HS-5 (cell line): ENCODE measurements at regions not wholly inside any gene's neighbourhood (a gene's known extent, or its start where the extent isn't known, plus 50 kb on each side); places are given as distances from the start of the nearest gene placed in this dataset.
"Not testable (repeated sequence)": the region's sequence is repeated elsewhere in the genome, so short reads cannot be mapped to it uniquely, and the experiment has no call there.

Experiments used
- DNase-seq: peaks from one replicate; pipeline ENCODE4 v3.0.0-alpha.2; 2012; ENCODE audit warnings: low read depth

- DNase-seq, result no peak
Observed at GRCh38 chr5:124549891-124550436, 196.5 kb downstream of the ZNF608 start.

DNA sequence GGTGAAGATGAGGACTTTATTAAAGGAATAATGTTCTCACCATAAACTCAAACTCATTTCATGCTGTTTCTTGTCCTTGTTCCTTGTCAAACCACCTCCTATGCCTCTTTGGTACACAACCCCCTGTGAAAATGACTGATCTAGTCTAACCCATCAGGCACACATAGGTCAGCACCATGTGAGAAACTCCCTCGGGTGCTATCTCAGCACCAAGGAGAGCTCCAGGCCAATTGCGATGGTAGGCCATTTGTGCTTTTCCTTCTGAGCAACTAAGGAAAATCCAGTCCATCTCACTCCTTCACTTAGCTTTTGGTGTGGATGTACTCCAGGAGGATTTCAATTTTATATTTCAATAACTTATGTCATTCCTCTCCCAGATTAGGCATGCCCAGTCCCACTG lies 199.8 kb downstream of the ZNF608 start:
- no peak for DNase-seq

DNA sequence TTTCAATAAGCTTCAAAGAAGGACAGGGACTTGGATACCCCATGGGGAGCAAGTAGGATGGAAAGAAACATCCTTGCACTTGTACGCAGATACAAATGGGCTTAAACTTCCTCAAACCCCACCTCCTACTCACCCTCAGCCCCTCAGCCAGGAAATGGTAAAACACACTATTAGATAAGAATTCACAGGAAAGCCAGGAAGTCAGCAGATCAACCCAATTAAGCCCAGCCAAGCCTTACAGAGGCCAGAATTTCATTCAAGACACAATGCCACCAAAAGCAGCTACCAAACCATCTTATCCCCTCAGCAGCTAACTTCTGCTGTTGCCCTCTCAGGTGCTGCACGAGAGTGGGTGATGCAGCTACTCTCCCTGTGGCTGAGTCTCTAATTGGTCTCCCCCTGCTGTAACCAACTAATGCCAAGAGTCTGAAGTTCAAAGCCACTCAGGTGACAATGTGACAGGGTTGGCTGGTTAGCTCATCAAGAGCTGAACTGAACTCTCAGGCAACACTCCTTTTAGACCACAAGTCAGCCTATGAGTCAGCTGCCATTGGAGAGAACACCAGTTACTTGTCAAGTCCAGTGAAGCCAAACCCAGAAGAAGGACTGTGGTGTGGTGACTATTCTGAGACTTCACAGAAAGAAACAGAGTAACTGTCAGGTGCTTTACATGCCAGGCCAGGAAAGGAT lies 201.9 kb downstream of the ZNF608 start:
- DNase-seq, result no peak

- DNase-seq, result no peak
Observed at GRCh38 chr5:124538931-124539330, 207.5 kb downstream of the ZNF608 start.

DNA sequence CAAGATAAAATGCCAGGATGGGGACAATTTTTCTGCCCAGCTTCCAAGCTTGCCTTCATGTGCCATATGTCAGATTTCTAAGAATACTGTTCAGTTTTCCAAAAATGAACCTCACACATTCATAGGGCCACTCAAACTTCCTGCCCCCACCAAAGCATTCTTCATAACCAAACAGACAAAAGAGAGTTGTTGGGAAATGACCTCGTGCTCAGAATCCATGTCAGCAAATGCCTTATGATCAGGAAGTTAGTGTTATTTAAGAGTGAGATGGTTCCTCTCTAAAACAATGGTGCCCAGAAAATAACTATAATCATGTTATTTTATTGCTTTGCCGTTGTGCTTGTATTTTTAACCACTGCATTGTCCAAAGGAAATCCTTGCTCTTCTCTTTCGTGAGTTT lies 208.2 kb downstream of the ZNF608 start:
- no peak for DNase-seq

GRCh38 chr5:124537522-124537921 lies 208.9 kb downstream of the ZNF608 start:
- DNase-seq, result no peak

- DNase-seq, result no peak
Observed at GRCh38 chr5:124537107-124537506, 209.3 kb downstream of the ZNF608 start.

GRCh38 chr5:124536333-124536732 lies 210.1 kb downstream of the ZNF608 start:
- no peak for DNase-seq

DNA sequence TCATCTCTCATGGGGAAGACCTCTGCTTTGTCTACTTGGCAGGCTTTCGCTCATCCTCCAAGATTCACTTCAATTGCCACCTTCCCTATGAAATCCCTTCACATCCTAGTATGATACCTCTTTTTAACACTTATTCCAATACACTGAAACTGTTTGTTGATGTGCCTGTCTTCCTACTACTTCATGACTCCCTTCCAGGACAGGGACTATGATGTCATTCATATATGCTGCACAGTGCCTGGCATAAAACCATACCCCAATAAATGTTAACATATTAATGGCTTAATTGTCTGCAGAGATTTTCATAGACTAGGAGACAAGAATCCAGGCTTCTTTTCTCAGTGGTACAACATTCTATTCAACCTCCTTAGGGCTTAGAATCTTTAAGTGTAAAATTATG lies 215.5 kb downstream of the ZNF608 start:
- DNase-seq, result no peak

- DNase-seq, result no peak
Observed at GRCh38 chr5:124528838-124529237, 217.6 kb downstream of the ZNF608 start.

GRCh38 chr5:124527220-124527991 lies 219.0 kb downstream of the ZNF608 start:
- no peak for DNase-seq

GRCh38 chr5:124526079-124526478 lies 220.4 kb downstream of the ZNF608 start:
- DNase-seq, result not testable (repeated sequence)

DNA sequence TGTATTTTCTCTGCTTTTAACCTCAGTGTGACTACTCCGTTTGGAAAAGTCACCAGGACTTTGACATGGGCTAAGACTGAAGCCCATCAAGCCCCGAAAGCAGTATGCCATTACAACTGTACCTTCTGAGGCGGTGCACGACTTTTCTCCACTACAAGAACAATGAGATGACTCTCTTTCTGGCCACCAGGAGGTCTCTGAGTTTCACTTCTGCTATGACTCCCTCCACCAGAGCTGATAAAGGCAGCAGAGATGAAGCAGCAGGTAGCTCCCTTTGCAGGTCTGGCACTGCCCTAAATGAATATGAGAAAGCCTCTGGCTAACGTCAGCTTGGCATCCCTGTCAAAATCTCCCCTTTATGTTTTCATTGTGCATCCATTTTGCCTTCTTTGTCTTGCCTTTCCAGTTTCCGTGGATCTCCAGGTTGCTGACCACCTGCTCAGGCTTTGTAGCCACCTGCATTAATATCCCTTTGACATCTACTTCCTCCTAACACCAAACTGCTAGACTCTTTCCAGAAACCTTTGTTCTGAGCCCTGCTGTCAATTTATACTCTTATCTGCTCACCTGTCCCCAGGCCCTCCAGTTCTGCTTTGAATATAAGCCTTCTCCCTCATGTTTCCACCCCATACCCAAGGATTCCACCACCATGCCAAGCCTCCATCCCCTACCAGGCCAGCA lies 221.7 kb downstream of the ZNF608 start:
- no peak for DNase-seq

DNA sequence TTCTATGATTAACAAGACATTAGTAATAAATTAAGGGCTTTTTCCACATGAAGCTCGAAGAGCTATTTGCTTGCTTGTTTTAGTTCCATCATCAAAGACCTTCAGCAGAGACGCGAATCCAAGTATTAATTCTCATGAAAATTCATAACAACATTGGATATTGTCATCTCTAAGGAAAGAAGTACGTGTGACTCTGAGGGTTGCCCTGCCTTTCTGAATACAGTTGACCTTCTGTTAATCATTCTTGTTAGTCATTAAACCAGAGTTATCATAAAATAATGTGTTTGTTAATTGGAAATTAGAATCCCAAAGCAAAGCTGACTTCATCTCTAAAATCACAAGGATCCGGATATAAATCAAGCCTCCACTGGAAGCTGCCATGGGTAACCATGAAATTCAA lies 222.5 kb downstream of the ZNF608 start:
- DNase-seq, result no peak

GRCh38 chr5:124522992-124523391 lies 223.4 kb downstream of the ZNF608 start:
- DNase-seq, result no peak

- no peak for DNase-seq
Observed at GRCh38 chr5:124521461-124522230, 224.8 kb downstream of the ZNF608 start.

GRCh38 chr5:124519396-124519795 lies 227.0 kb downstream of the ZNF608 start:
- peak; percentile 50 for DNase-seq

GRCh38 chr5:124516567-124516966 lies 229.9 kb downstream of the ZNF608 start:
- DNase-seq, result no peak

- no peak for DNase-seq
Observed at GRCh38 chr5:124515497-124516245, 230.8 kb downstream of the ZNF608 start.

GRCh38 chr5:124514956-124515355 lies 231.5 kb downstream of the ZNF608 start:
- DNase-seq, result no peak

DNA sequence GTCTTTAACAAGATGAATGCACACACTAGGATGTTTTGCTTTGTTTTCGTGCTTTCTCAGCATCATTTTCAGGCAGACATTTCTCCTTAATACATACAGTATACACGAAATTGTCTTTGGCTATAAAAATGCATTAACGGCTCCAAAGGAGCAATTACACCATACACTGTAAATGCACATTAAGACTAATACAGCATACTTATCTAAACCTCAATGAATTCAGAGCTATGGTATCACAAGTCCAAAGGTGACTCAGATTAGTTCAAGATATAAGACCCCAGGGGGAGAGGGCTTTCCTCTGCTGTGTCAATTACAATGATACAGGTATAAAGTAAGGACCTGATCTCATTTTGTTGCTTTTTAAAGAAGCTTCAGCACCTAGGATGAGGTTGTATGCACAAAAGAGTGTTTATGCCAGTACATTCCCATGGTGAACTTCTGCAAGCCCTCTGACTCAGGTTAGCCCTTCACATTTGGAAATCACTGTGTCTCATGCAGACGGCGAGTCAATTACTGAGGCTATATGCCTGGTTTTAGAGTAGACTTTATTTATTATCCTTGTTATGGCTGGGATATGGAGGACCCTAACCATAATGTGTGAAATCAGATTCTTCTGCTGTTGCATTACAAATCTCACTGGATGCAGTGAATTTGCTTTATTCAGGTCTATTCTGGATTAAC lies 233.3 kb downstream of the ZNF608 start:
- DNase-seq, result no peak
